Activated T-helper 2 cell treated with anti-CD3 and anti-CD28 coated beads, Interferon-gamma antibody, Interleukin-2, Interleukin-4, amounts not matched to agents 10 μg/mL and 5 μg/mL and 100 μg/mL, durations not matched to agents 14 hours and 24 hours and 36 hours (primary cell): ENCODE measurements at regions not wholly inside any gene's neighbourhood (a gene's known extent, or its start where the extent isn't known, plus 50 kb on each side); places are given as distances from the start of the nearest gene placed in this dataset.

ENCODE experiments used
- DNase-seq: peaks from one replicate; pipeline ENCODE4 v3.0.0; 2021; ENCODE audit warnings: low spot score
- H3K27ac Mint-ChIP-seq: one replicate; pipeline ENCODE4 v1.8.0; 2021; ENCODE audit warnings: mixed read lengths
- H3K27me3 Mint-ChIP-seq: one replicate; pipeline ENCODE4 v1.8.0; 2021; ENCODE audit warnings: low read depth, mixed read lengths
- H3K36me3 Mint-ChIP-seq: one replicate; pipeline ENCODE4 v1.8.0; 2021; ENCODE audit warnings: low read depth, mixed read lengths
- H3K4me1 Mint-ChIP-seq: one replicate; pipeline ENCODE4 v1.8.0; 2021; ENCODE audit warnings: low read depth, mixed read lengths
- H3K4me3 Mint-ChIP-seq: one replicate; pipeline ENCODE4 v1.8.0; 2021; ENCODE audit warnings: low read depth, mild to moderate bottlenecking, moderate library complexity, mixed read lengths
- H3K9me3 Mint-ChIP-seq: one replicate; pipeline ENCODE4 v1.8.0; 2021; ENCODE audit warnings: mixed read lengths
- intact Hi-C: fragments of 100-400 bp; cut with micrococcal nuclease; formaldehyde crosslinking; loops from one replicate; pipeline ENCODE4 v1.15.1; 2023

GRCh38 chr11:129286813-129287212 is 88.8 kb upstream of the BARX2 start:
- Mint-ChIP-seq H3K27me3 (peaks cover 49% of the 10 kb centered on the region), H3K4me1 (peaks cover 14% of the 10 kb centered on the region), H3K36me3 (no peaks in the 10 kb centered on the region), H3K27ac (no peak overlapping the region), H3K4me3 (no peak overlapping the region), H3K9me3 (no peaks in the 10 kb centered on the region)
- intact Hi-C loops = no loop called here
- DNase-seq = no peak

- H3K27me3 Mint-ChIP-seq = peaks cover 50% of the 10 kb centered on the region
- intact Hi-C loops = no loop called here
Observed at GRCh38 chr11:129285402-129285786, 90.3 kb upstream of the BARX2 start.

GRCh38 chr11:129283141-129283540 is 91.0 kb upstream of the ARHGAP32 start:
- intact Hi-C loops = loop anchor here (5.0 kb wide), 2 partner anchors 121 to 321 kb away; no protein-coding TSS in a partner anchor
- H3K27ac Mint-ChIP-seq = no peak overlapping the region
- H3K9me3 Mint-ChIP-seq = no peaks in the 10 kb centered on the region
- no peak overlapping the region for H3K4me3 Mint-ChIP-seq
- H3K36me3 Mint-ChIP-seq = no peaks in the 10 kb centered on the region
- H3K27me3 Mint-ChIP-seq = peaks cover 39% of the 10 kb centered on the region
- peaks cover 30% of the 10 kb centered on the region for H3K4me1 Mint-ChIP-seq
- DNase-seq = no peak

More at GRCh38 chr11:129285402-129285786, 90.3 kb upstream of the BARX2 start:
- peaks cover 21% of the 10 kb centered on the region for H3K4me1 Mint-ChIP-seq
- no peaks in the 10 kb centered on the region for H3K9me3 Mint-ChIP-seq
- no peaks in the 10 kb centered on the region for H3K36me3 Mint-ChIP-seq
- H3K4me3 Mint-ChIP-seq = no peak overlapping the region
- no peak for DNase-seq
- H3K27ac Mint-ChIP-seq = no peak overlapping the region

- DNase-seq = no peak
- Mint-ChIP-seq H3K36me3 (no peaks in the 10 kb centered on the region), H3K27me3 (peaks cover 40% of the 10 kb centered on the region), H3K4me3 (no peak overlapping the region), H3K9me3 (no peaks in the 10 kb centered on the region), H3K4me1 (peaks cover 34% of the 10 kb centered on the region), H3K27ac (no peak overlapping the region)
- intact Hi-C loops = loop anchor here (5.0 kb wide), 2 partner anchors 120 to 320 kb away; no protein-coding TSS in a partner anchor
Observed at GRCh38 chr11:129282634-129283033, 90.5 kb upstream of the ARHGAP32 start.

GRCh38 chr11:129281471-129282415 is 89.6 kb upstream of the ARHGAP32 start:
- no peaks in the 10 kb centered on the region for H3K9me3 Mint-ChIP-seq
- peaks cover 38% of the 10 kb centered on the region for H3K4me1 Mint-ChIP-seq
- H3K36me3 Mint-ChIP-seq = no peaks in the 10 kb centered on the region
- no peak overlapping the region for H3K27ac Mint-ChIP-seq
- H3K27me3 Mint-ChIP-seq = peaks cover 45% of the 10 kb centered on the region
- intact Hi-C loops = loop anchor here (2.0 to 5.0 kb wide), 3 partner anchors 35 to 319 kb away; no protein-coding TSS in a partner anchor
- no peak for DNase-seq
- no peak overlapping the region for H3K4me3 Mint-ChIP-seq

- intact Hi-C loops = loop anchor here (2.0 to 5.0 kb wide), 3 partner anchors 33 to 318 kb away; no protein-coding TSS in a partner anchor
- H3K27ac Mint-ChIP-seq = peak overlapping the region; percentile 86
- no peaks in the 10 kb centered on the region for H3K9me3 Mint-ChIP-seq
- peak overlapping the region; percentile 80 for H3K4me3 Mint-ChIP-seq
- no peak for DNase-seq
- H3K36me3 Mint-ChIP-seq = no peaks in the 10 kb centered on the region
- peaks cover 38% of the 10 kb centered on the region for H3K4me1 Mint-ChIP-seq
- peaks cover 41% of the 10 kb centered on the region for H3K27me3 Mint-ChIP-seq
Observed at GRCh38 chr11:129280027-129280811, 88.1 kb upstream of the ARHGAP32 start.

GRCh38 chr11:129279326-129280026 is 87.4 kb upstream of the ARHGAP32 start:
- H3K27me3 Mint-ChIP-seq = peaks cover 41% of the 10 kb centered on the region

GRCh38 chr11:129278586-129279319 is 86.6 kb upstream of the ARHGAP32 start:
- Mint-ChIP-seq H3K9me3 (no peaks in the 10 kb centered on the region), H3K4me3 (peak overlapping the region; percentile 82), H3K27me3 (peaks cover 42% of the 10 kb centered on the region), H3K4me1 (peaks cover 38% of the 10 kb centered on the region), H3K27ac (peak overlapping the region; percentile 55), H3K36me3 (no peaks in the 10 kb centered on the region)
- no peak for DNase-seq
- intact Hi-C loops = no loop called here

More at GRCh38 chr11:129279326-129280026, 87.4 kb upstream of the ARHGAP32 start:
- H3K27ac Mint-ChIP-seq = peak overlapping the region; percentile 86
- H3K36me3 Mint-ChIP-seq = no peaks in the 10 kb centered on the region
- intact Hi-C loops = loop anchor here (2.0 to 5.0 kb wide), 3 partner anchors 33 to 317 kb away; no protein-coding TSS in a partner anchor
- peak overlapping the region; percentile 80 for H3K4me3 Mint-ChIP-seq
- H3K4me1 Mint-ChIP-seq = peaks cover 38% of the 10 kb centered on the region
- DNase-seq = peak; percentile 73
- H3K9me3 Mint-ChIP-seq = no peaks in the 10 kb centered on the region

- Mint-ChIP-seq H3K4me3 (peak overlapping the region; percentile 82), H3K4me1 (peaks cover 24% of the 10 kb centered on the region), H3K27me3 (peaks cover 40% of the 10 kb centered on the region), H3K27ac (no peak overlapping the region), H3K36me3 (no peaks in the 10 kb centered on the region), H3K9me3 (no peaks in the 10 kb centered on the region)
- no peak for DNase-seq
- intact Hi-C loops = no loop called here
Observed at GRCh38 chr11:129277198-129277843, 85.2 kb upstream of the ARHGAP32 start.

GRCh38 chr11:129275828-129276227 is 83.7 kb upstream of the ARHGAP32 start:
- Mint-ChIP-seq H3K4me3 (no peak overlapping the region), H3K27me3 (peaks cover 50% of the 10 kb centered on the region), H3K36me3 (no peaks in the 10 kb centered on the region), H3K27ac (no peak overlapping the region), H3K4me1 (peaks cover 22% of the 10 kb centered on the region), H3K9me3 (no peaks in the 10 kb centered on the region)
- DNase-seq = no peak
- intact Hi-C loops = no loop called here

- Mint-ChIP-seq H3K27ac (no peak overlapping the region), H3K4me1 (peaks cover 11% of the 10 kb centered on the region), H3K4me3 (no peak overlapping the region), H3K9me3 (no peaks in the 10 kb centered on the region), H3K27me3 (peaks cover 49% of the 10 kb centered on the region), H3K36me3 (no peaks in the 10 kb centered on the region)
- no peak for DNase-seq
- intact Hi-C loops = no loop called here
Observed at GRCh38 chr11:129273944-129274711, 82.0 kb upstream of the ARHGAP32 start.
